Naive thymus-derived CD8-positive, alpha-beta T cell (primary cell): ENCODE measurements at regions not wholly inside any gene's neighbourhood (a gene's known extent, or its start where the extent isn't known, plus 50 kb on each side); places are given as distances from the start of the nearest gene placed in this dataset.

Source experiments
- ATAC-seq, 2 donors: fragments of 150-1000 bp; cut with Tn5 transposase in 1 of 2; sonication (Bioruptor Pico), chemical (Tn5 transposase) in 1 of 2; 1 replicate in 1 of 2; 2 replicates in 1 of 2; pipeline ENCODE4 v1.10.0; 2021; ENCODE audit warnings: mild to moderate bottlenecking in 2 of 2, moderate library complexity in 2 of 2
- POLR2A ChIA-PET: fragments of 350-600 bp; sonication (Branson Sonifier 250); formaldehyde crosslinking; loops from one replicate; lab custom pipeline; 2021; ENCODE audit warnings: antibody characterized with exemption; lab: Charles Lee
- DNase-seq, 10 donors: peaks; one replicate each; pipeline versions ENCODE4 v3.0.0 to v3.0.0-alpha.2; 2020 to 2022
- H3K27ac Mint-ChIP-seq, 10 donors: one replicate each; pipeline ENCODE4 v1.8.0; 2020 to 2022; ENCODE audit warnings: mild to moderate bottlenecking in 10 of 10, mixed read lengths in 10 of 10, moderate library complexity in 4 of 10, inconsistent platforms in 1 of 10
- H3K27me3 Mint-ChIP-seq, 5 donors: one replicate each; pipeline ENCODE4 v1.8.0; 2021 to 2022; ENCODE audit warnings: mixed read lengths in 5 of 5
- H3K36me3 Mint-ChIP-seq, 3 donors: one replicate each; pipeline ENCODE4 v1.8.0; 2020 to 2022; ENCODE audit warnings: mixed read lengths in 3 of 3, mild to moderate bottlenecking in 2 of 3, inconsistent platforms in 1 of 3
- H3K4me1 Mint-ChIP-seq, 4 donors: one replicate each; pipeline ENCODE4 v1.8.0; 2021 to 2022; ENCODE audit warnings: mixed read lengths in 4 of 4
- H3K4me3 Mint-ChIP-seq, 10 donors: one replicate each; pipeline ENCODE4 v1.8.0; 2020 to 2022; ENCODE audit warnings: mild to moderate bottlenecking in 10 of 10, mixed read lengths in 10 of 10, moderate library complexity in 6 of 10, inconsistent platforms in 1 of 10
- H3K9me3 Mint-ChIP-seq, 9 donors: one replicate each; pipeline ENCODE4 v1.8.0; 2020 to 2022; ENCODE audit warnings: mixed read lengths in 9 of 9, mild to moderate bottlenecking in 3 of 9, inconsistent platforms in 1 of 9, moderate library complexity in 1 of 9

GRCh38 chr4:137649711-137650450 is 117.6 kb upstream of the PCDH18 start:
- no peak for ATAC-seq
- H3K27ac Mint-ChIP-seq = no peak overlapping the region
- no peaks in the 10 kb centered on the region for H3K36me3 Mint-ChIP-seq
- H3K27me3 Mint-ChIP-seq = no peaks in the 10 kb centered on the region
- H3K9me3 Mint-ChIP-seq = peaks cover 0 to 6% (median 0%) of the 10 kb centered on the region in 9 donors
- H3K4me1 Mint-ChIP-seq = no peaks in the 10 kb centered on the region
- POLR2A ChIA-PET = no interaction called here
- DNase-seq = no peak
- H3K4me3 Mint-ChIP-seq = no peak overlapping the region

GRCh38 chr4:137648531-137648930 is 116.2 kb upstream of the PCDH18 start:
- POLR2A ChIA-PET = no interaction called here
- H3K36me3 Mint-ChIP-seq = no peaks in the 10 kb centered on the region

GRCh38 chr4:137647375-137647774 is 115.1 kb upstream of the PCDH18 start:
- POLR2A ChIA-PET = no interaction called here
- peaks cover 0 to 7% (median 0%) of the 10 kb centered on the region in 9 donors for H3K9me3 Mint-ChIP-seq
- DNase-seq = no peak
- no peaks in the 10 kb centered on the region for H3K27me3 Mint-ChIP-seq
- no peaks in the 10 kb centered on the region for H3K4me1 Mint-ChIP-seq
- no peaks in the 10 kb centered on the region for H3K36me3 Mint-ChIP-seq
- ATAC-seq = no peak
- H3K4me3 Mint-ChIP-seq = no peak overlapping the region
- no peak overlapping the region for H3K27ac Mint-ChIP-seq

More at GRCh38 chr4:137648531-137648930, 116.2 kb upstream of the PCDH18 start:
- DNase-seq (no peak), ATAC-seq (no peak)
- no peaks in the 10 kb centered on the region for H3K4me1 Mint-ChIP-seq
- no peaks in the 10 kb centered on the region for H3K27me3 Mint-ChIP-seq
- H3K27ac Mint-ChIP-seq = no peak overlapping the region
- H3K4me3 Mint-ChIP-seq = no peak overlapping the region
- H3K9me3 Mint-ChIP-seq = peaks cover 0 to 6% (median 0%) of the 10 kb centered on the region in 9 donors

GRCh38 chr4:137644201-137644600 is 111.9 kb upstream of the PCDH18 start:
- DNase-seq = no peak
- POLR2A ChIA-PET = no interaction called here
- peaks cover 0 to 5% (median 0%) of the 10 kb centered on the region in 9 donors for H3K9me3 Mint-ChIP-seq
- no peak overlapping the region for H3K4me3 Mint-ChIP-seq
- no peak for ATAC-seq
- H3K4me1 Mint-ChIP-seq = no peaks in the 10 kb centered on the region
- no peaks in the 10 kb centered on the region for H3K36me3 Mint-ChIP-seq
- no peak overlapping the region for H3K27ac Mint-ChIP-seq
- no peaks in the 10 kb centered on the region for H3K27me3 Mint-ChIP-seq

- no peaks in the 10 kb centered on the region for H3K27me3 Mint-ChIP-seq
- no peak overlapping the region for H3K4me3 Mint-ChIP-seq
- H3K4me1 Mint-ChIP-seq = no peaks in the 10 kb centered on the region
- no peak for DNase-seq
- ATAC-seq = no peak
- H3K27ac Mint-ChIP-seq = no peak overlapping the region
- POLR2A ChIA-PET = no interaction called here
- no peaks in the 10 kb centered on the region for H3K36me3 Mint-ChIP-seq
- peaks cover 0 to 9% (median 0%) of the 10 kb centered on the region in 9 donors for H3K9me3 Mint-ChIP-seq
Measured at GRCh38 chr4:137641544-137641943, 109.2 kb upstream of the PCDH18 start.

- H3K4me1 Mint-ChIP-seq = no peaks in the 10 kb centered on the region
- H3K27me3 Mint-ChIP-seq = no peaks in the 10 kb centered on the region
- DNase-seq (no peak), ATAC-seq (no peak)
- no peak overlapping the region for H3K27ac Mint-ChIP-seq
- POLR2A ChIA-PET = no interaction called here
- H3K4me3 Mint-ChIP-seq = no peak overlapping the region
- H3K9me3 Mint-ChIP-seq = peaks cover 0 to 9% (median 0%) of the 10 kb centered on the region in 9 donors
- H3K36me3 Mint-ChIP-seq = no peaks in the 10 kb centered on the region
Measured at GRCh38 chr4:137640838-137641158, 108.5 kb upstream of the PCDH18 start.

GRCh38 chr4:137640156-137640837 is 108.0 kb upstream of the PCDH18 start:
- DNase-seq = no peak
- Mint-ChIP-seq H3K4me3 (no peak overlapping the region), H3K36me3 (no peaks in the 10 kb centered on the region), H3K27me3 (no peaks in the 10 kb centered on the region), H3K27ac (no peak overlapping the region), H3K9me3 (peaks cover 0 to 9% (median 0%) of the 10 kb centered on the region in 9 donors), H3K4me1 (no peaks in the 10 kb centered on the region)
- no peak for ATAC-seq
- POLR2A ChIA-PET = no interaction called here

GRCh38 chr4:137638934-137639333 is 106.6 kb upstream of the PCDH18 start:
- H3K27ac Mint-ChIP-seq = no peak overlapping the region
- no peaks in the 10 kb centered on the region for H3K4me1 Mint-ChIP-seq
- no peaks in the 10 kb centered on the region for H3K36me3 Mint-ChIP-seq
- no peak overlapping the region for H3K4me3 Mint-ChIP-seq
- H3K9me3 Mint-ChIP-seq = peaks cover 0 to 9% (median 0%) of the 10 kb centered on the region in 9 donors
- no peaks in the 10 kb centered on the region for H3K27me3 Mint-ChIP-seq
- ATAC-seq (no peak), DNase-seq (no peak)
- POLR2A ChIA-PET = no interaction called here

- POLR2A ChIA-PET = no interaction called here
- no peak overlapping the region for H3K27ac Mint-ChIP-seq
- H3K4me1 Mint-ChIP-seq = peaks cover 0 to 1% (median 0%) of the 10 kb centered on the region in 4 donors
- no peaks in the 10 kb centered on the region for H3K36me3 Mint-ChIP-seq
- H3K27me3 Mint-ChIP-seq = peaks cover 0 to 3% (median 0%) of the 10 kb centered on the region in 5 donors
- peaks cover 0 to 5% (median 4%) of the 10 kb centered on the region in 9 donors for H3K9me3 Mint-ChIP-seq
- H3K4me3 Mint-ChIP-seq = no peak overlapping the region
- ATAC-seq (no peak), DNase-seq (no peak)
Measured at GRCh38 chr4:137635601-137636000, 103.3 kb upstream of the PCDH18 start.

- no peaks in the 10 kb centered on the region for H3K36me3 Mint-ChIP-seq
- POLR2A ChIA-PET = no interaction called here
- ATAC-seq (no peak), DNase-seq (no peak)
- H3K9me3 Mint-ChIP-seq = peaks cover 0 to 5% (median 4%) of the 10 kb centered on the region in 9 donors
- peaks cover 0 to 1% (median 0%) of the 10 kb centered on the region in 4 donors for H3K4me1 Mint-ChIP-seq
- H3K4me3 Mint-ChIP-seq = no peak overlapping the region
- peaks cover 0 to 3% (median 0%) of the 10 kb centered on the region in 5 donors for H3K27me3 Mint-ChIP-seq
- H3K27ac Mint-ChIP-seq = no peak overlapping the region
Measured at GRCh38 chr4:137635108-137635507, 102.8 kb upstream of the PCDH18 start.

GRCh38 chr4:137632842-137633241 is 100.5 kb upstream of the PCDH18 start:
- H3K4me3 Mint-ChIP-seq = no peak overlapping the region
- H3K36me3 Mint-ChIP-seq = no peaks in the 10 kb centered on the region
- H3K27ac Mint-ChIP-seq = no peak overlapping the region
- POLR2A ChIA-PET = no interaction called here
- peaks cover 0 to 7% (median 2%) of the 10 kb centered on the region in 9 donors for H3K9me3 Mint-ChIP-seq
- H3K27me3 Mint-ChIP-seq = peaks cover 0 to 3% (median 0%) of the 10 kb centered on the region in 5 donors
- DNase-seq = no peak
- H3K4me1 Mint-ChIP-seq = peaks cover 0 to 1% (median 0%) of the 10 kb centered on the region in 4 donors
- no peak for ATAC-seq

GRCh38 chr4:137631605-137632004 is 99.3 kb upstream of the PCDH18 start:
- no peak for DNase-seq
- ATAC-seq = no peak
- H3K27ac Mint-ChIP-seq = no peak overlapping the region
- H3K36me3 Mint-ChIP-seq = no peaks in the 10 kb centered on the region
- POLR2A ChIA-PET = no interaction called here
- H3K4me3 Mint-ChIP-seq = no peak overlapping the region
- H3K4me1 Mint-ChIP-seq = peaks cover 0 to 1% (median 0%) of the 10 kb centered on the region in 4 donors
- H3K27me3 Mint-ChIP-seq = peaks cover 0 to 3% (median 0%) of the 10 kb centered on the region in 5 donors
- H3K9me3 Mint-ChIP-seq = peaks cover 0 to 5% (median 2%) of the 10 kb centered on the region in 9 donors

- no peak for DNase-seq
- POLR2A ChIA-PET = no interaction called here
- Mint-ChIP-seq H3K36me3 (no peaks in the 10 kb centered on the region), H3K27ac (no peak overlapping the region), H3K4me1 (peaks cover 0 to 1% (median 0%) of the 10 kb centered on the region in 4 donors), H3K27me3 (peaks cover 0 to 3% (median 0%) of the 10 kb centered on the region in 5 donors), H3K4me3 (no peak overlapping the region), H3K9me3 (peaks cover 0 to 5% (median 2%) of the 10 kb centered on the region in 9 donors)
- no peak for ATAC-seq
Measured at GRCh38 chr4:137630252-137630651, 98.0 kb upstream of the PCDH18 start.
